ENCODE measurements at regions not wholly inside any gene's neighbourhood (a gene's known extent, or its start where the extent isn't known, plus 50 kb on each side); places are given as distances from the start of the nearest gene placed in this dataset.

DNA sequence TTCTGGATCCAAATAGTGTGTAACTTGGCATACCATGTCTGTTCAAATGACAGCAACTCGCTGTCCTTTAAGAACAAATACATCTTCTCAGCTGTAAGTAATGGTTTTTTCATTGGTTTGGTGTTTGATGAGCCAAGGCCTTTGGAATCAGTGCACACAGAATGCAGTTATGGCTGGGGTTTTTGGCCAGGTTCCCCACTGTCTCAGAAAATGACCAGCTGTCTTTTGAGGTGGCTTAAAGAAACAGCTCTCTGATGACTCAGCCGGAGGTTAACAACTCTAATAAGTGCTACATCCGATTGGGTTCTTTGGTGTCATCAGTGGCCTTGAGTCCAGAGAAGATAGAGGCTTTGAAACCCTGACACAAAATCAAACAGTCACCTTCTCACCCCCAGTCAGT is 688.4 kb downstream of the REEP3 start:
- peak; percentile 77 for DNase-seq (ENCODE audit: low read depth)

GRCh38 chr10:64210211-64210610 is 689.0 kb downstream of the REEP3 start:
- DNase-seq (ENCODE audit: low read depth), result no peak

GRCh38 chr10:64211466-64211865 is 690.3 kb downstream of the REEP3 start:
- peak; percentile 7 for DNase-seq (ENCODE audit: low read depth)

- no peak for DNase-seq (ENCODE audit: low read depth)
These were observed 693.9 kb downstream of the REEP3 start for GRCh38 chr10:64215088-64215487.

DNA sequence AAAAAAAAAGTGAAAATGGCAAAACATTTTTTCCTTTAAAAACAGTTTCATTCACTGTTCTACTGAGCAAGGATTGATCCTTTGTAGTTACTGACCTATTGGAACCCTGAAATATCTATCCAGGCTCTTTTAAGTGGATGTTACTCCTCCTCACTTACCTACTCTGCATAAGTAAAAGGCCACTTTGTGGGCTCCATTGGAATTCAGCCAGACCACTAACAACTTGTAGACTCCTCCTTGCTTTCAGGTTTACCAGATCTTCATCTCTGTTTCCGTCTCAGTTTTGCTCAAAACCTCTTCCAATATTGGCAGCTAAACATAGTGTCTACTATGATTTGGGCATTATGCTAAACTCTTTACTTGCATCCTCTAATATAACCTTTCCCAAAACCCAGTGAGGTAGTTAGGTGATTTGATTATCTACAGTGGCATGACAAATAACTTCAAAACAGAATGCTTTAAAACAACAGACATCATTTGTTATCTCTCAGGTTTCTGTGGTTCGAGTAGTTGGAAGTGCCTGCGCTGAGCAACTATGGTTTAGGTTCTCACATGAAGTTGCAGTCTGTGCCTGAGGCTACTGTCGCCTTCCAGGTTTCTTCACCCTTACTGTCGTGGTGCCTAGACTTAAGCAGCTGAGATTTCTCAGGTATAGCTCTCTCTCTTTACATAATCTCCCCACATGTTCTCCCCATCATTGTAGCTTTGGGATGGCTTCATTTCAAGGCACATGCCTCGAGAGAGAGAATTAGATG is 698.2 kb downstream of the REEP3 start:
- no peak for DNase-seq (ENCODE audit: low read depth)

DNA sequence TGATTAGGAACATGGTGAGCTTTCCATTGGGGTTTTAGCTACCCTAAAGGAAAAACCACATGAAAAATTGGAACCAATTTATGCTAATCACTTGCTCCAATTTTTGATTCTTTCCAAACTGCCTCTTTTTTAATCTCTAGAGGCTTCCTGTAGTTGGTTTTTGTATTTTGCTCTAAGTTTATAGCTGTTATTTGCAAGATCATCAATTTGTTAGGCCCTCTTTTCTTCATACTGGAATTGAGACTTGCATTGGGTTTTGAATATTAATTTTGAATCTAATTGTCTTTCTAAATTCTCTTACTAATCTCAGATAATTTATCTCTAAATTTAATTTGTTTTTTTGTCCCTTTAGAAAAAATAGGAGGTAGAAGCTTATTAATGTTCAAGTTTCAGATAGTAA is 713.3 kb downstream of the REEP3 start:
- no peak for DNase-seq (ENCODE audit: low read depth)

- DNase-seq (ENCODE audit: low read depth), result no peak
These were observed 736.5 kb downstream of the REEP3 start for GRCh38 chr10:64257704-64258103.

- DNase-seq (ENCODE audit: low read depth), result no peak
These were observed 739.9 kb downstream of the REEP3 start for GRCh38 chr10:64261092-64261491.

DNA sequence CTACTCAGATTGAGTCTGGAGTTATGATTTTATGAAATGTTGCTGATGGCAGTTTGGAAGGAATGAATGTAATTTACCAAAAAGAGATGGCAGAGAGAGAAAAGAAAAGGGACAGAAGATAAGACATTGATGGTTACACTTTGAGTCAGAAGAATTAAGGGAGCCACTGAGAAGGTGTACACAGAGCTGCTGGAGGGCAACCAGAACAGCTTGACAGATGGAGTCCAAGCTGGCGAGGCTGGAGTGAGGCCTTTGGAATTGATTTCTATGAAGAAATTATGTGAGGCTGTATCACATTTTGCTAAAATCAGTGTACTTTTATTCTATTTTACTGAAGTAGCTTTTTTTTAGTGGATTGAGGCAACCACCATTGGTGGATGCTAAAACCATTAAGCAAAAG is 740.5 kb downstream of the REEP3 start:
- no peak for DNase-seq (ENCODE audit: low read depth)

DNA sequence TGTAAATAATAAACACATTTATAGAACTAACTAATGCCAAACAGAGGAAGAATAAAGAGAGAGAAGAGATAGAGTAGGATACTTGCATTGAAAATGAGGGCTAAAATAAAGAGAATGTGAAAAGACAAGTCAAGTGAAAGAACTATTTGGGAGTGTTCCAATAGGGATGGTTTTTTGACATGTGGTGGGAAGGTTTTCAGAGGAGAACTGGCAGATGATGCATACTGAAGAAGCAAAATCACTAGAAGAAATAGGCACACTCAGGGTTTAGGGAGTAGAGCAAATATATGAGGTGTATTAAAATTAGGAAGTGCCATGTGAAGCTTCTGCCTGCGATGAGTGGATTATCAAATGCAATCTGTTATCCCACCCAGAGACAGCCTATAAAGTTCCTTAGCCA is 744.8 kb downstream of the REEP3 start:
- no peak for DNase-seq (ENCODE audit: low read depth)

DNA sequence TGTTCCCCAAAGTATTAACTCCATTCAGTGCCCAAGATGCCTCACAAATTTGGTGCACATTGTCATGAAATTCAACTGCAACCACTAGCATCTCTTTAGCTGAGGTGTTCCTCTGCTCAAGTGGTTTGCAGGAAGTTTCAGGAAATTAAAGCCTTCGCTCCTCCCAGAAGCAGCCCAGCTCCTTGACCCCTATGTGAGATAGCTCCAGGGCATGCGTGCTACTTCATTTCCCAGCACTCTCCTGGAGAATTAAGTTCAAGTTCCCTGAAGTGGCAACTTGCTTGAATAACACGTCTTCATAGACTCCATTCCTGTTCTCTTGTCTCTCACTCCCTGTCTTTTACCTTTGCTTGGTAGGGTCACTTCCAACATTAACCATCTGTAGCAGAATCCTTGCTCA is 750.3 kb downstream of the REEP3 start:
- no peak for DNase-seq (ENCODE audit: low read depth)

DNA sequence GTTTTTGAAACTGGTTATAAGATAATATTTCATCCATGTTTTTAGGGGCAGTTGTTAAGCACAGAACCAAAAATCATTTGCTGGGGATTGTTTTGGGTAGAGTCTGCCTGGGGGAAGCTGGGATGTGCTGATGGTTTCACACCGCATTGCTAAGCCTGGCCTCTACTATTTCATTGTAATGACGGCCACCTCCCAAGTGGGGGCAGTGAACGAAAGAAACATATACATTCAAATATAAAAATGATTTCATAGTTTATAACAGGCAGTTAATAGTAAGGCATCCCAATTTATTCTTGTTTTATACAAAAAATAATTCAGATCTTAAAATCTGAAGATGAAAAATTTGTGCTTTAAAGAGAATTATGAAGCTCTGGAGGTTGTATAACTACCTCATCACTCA is 750.8 kb downstream of the REEP3 start:
- DNase-seq (ENCODE audit: low read depth), result no peak

DNA sequence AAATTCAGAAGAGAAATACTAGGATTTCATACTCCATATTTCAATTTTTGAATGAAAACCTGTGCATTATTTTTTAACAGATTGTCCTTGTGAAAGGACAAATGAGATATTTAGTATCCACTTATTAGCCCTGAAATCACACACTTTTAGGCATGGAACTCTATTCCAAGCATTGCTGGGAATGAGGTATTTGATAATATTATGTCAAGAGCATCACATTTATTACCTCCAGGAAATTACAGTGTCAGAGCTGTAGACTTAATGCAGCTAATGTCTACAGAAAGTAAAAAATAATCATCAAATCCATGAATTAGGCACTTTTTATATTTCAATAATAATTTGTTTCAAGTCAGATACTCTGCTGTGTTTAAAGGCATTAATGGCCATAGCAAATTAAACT is 753.8 kb downstream of the REEP3 start:
- no peak for DNase-seq (ENCODE audit: low read depth)

GRCh38 chr10:64275774-64276173 is 754.6 kb downstream of the REEP3 start:
- DNase-seq (ENCODE audit: low read depth), result no peak

GRCh38 chr10:64277536-64277935 is 756.3 kb downstream of the REEP3 start:
- no peak for DNase-seq (ENCODE audit: low read depth)

DNA sequence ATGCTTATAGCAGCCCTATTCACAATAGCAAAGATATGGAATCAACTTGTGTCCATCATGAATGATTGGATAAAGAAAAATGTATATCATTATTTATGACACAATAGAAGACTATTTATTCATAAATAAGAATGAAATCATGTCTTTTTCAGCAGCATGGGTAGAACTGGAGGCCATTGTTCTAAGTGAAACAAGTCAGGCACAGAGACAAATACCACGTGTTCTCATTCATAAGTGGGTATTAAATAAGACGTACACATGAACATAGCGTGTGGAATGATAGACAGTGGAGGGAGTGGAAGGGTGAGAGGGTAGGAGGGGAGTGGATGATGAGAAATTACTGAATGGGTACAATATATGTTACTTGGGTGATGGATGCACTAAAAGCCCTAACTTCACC is 762.4 kb downstream of the REEP3 start:
- DNase-seq (ENCODE audit: low read depth), result peak; percentile 2

DNA sequence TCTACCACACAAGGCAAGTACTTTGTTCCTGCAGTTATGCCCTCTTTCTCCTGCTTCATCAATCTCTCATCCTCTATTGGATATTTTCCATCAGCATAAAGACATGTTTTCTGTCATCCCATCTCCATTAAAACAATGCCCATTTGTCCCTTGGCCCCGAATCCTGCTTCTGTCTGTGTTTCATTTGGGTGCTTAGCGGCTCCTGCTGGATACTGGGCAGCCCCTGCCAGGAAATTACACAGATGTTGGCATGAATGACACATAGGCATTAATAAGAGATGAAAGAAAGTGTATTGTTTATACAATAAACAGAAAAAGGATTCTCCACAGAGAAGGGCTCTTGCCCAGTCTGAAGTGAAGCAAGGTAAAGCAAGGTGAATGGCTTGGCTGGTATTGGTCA is 765.3 kb downstream of the REEP3 start:
- DNase-seq (ENCODE audit: low read depth), result peak; percentile 13

- DNase-seq (ENCODE audit: low read depth), result no peak
These were observed 767.2 kb downstream of the REEP3 start for GRCh38 chr10:64288404-64288803.

GRCh38 chr10:64303566-64303965 is 782.4 kb downstream of the REEP3 start:
- DNase-seq (ENCODE audit: low read depth), result no peak

GRCh38 chr10:64306729-64307327 is 785.6 kb downstream of the REEP3 start:
- DNase-seq (ENCODE audit: low read depth), result no peak

DNA sequence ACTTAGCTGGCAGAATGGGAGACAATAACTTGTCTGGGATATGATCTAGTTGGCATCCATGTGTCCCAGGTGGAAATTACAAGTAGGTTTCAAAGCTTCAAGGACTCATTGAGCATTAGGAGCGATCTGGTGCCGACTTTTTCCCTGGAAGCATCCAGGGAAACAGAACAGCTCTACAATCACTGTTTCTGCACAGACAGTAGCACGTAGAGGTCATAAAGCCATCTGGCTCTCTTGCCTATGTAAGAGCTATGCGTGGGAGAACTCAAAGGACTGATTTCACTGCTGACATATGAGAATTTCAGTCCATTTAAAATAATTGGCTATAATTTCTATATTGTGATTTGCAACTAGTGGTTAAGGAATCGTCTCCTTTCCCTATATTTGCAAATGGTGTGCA is 791.7 kb downstream of the REEP3 start:
- DNase-seq (ENCODE audit: low read depth), result no peak

- no peak for DNase-seq (ENCODE audit: low read depth)
These were observed 792.8 kb downstream of the REEP3 start for GRCh38 chr10:64313967-64314366.

- DNase-seq (ENCODE audit: low read depth), result no peak
These were observed 795.2 kb downstream of the REEP3 start for GRCh38 chr10:64316416-64316815.

DNA sequence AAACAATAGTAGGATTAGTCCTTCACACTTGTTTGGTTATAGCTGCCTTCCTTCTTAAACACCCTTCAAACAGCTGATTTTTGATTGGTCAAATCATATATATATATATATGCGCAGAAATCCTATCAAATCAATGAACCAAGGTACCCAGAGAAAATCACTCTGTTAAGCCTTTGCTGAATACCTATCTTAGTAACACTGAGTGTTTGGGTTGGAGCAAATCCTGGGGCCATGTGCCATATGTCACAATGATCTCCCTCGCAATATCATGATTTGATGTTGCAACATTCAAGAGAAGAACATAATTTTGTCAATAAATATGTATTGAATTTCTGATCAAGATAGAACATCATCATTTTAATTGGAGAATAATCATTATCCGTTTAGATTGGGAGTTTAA is 795.6 kb downstream of the REEP3 start:
- no peak for DNase-seq (ENCODE audit: low read depth)

All from RPMI7951 (cell line).